Sigmoid colon (tissue), 3 donors: ENCODE measurements at regions not wholly inside any gene's neighbourhood (a gene's known extent, or its start where the extent isn't known, plus 50 kb on each side); places are given as distances from the start of the nearest gene placed in this dataset.

Experiments used
- CTCF ChIP-seq, 4 experiments: fragments of 450-650 bp in 3 of 4; fragments of 200-600 bp in 1 of 4; IDR thresholded peaks; one replicate each; pipeline ENCODE4 v1.5.1; 2016 to 2019; ENCODE audit warnings: antibody characterized with exemption in 4 of 4, mild to moderate bottlenecking in 3 of 4, moderate library complexity in 2 of 4
- POLR2A ChIP-seq, 2 donors: fragments of 450-650 bp; IDR thresholded peaks; one replicate each; pipeline ENCODE4 v1.6.1; 2016; ENCODE audit warnings: antibody characterized with exemption in 2 of 2, mild to moderate bottlenecking in 2 of 2, moderate library complexity in 2 of 2

GRCh38 chr2:66382091-66382490 is 52.8 kb upstream of the MEIS1 start:
- no peak for TF ChIP-seq POLR2A (IDR thresholded peaks at IDR 0.05)
- TF ChIP-seq CTCF (IDR thresholded peaks at IDR 0.05), result no peak
